HG03135 (cell line): ENCODE measurements at regions not wholly inside any gene's neighbourhood (a gene's known extent, or its start where the extent isn't known, plus 50 kb on each side); places are given as distances from the start of the nearest gene placed in this dataset.
"Not testable (repeated sequence)": the region's sequence is repeated elsewhere in the genome, so short reads cannot be mapped to it uniquely, and the experiment has no call there.

ENCODE experiments used
- ATAC-seq: cut with Tn5 transposase; IDR thresholded peaks from one replicate; pipeline ENCODE4 v1.9.1; 2021; ENCODE audit warnings: mild to moderate bottlenecking, moderate library complexity; ENCODE audit not compliant: unreplicated experiment

DNA sequence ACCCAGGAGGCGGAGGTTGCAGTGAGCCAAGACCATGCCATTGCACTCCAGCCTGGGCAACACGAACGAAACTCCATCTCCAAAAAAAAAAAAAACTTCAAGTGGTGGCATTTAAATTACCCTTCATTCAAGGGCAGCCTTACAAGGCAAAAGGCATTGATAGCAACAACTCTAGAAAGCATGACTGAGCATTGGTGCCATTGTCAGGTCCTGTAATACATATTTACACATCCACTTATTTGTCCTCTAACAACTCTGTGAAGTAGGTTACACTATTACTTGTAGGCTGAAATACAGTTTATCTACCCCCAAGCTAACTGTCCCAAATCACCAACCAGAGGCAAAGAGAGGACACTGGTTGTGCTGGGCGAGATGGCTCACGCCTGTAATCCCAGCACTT is 52.7 kb upstream of the LARP1 start:
- ATAC-seq = no peak

DNA sequence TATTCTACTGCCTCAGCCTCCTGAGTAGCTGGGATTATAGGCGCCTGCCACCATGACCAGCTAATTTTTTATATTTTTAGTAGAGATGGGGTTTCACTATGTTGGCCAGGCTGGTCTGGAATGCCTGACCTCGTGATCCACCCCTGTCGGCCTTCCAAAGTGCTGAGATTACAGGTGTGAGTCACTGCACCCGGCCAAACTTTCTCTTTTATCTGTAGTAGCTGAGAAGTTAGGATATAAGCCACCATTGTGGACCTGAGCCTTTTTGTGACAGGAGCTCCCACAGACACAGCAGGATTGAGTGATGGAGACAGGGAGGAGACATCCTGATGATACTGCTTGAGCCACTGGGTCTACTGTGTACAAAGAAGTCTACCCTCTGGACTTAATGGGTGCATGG is 53.5 kb upstream of the LARP1 start:
- ATAC-seq = not testable (repeated sequence)

DNA sequence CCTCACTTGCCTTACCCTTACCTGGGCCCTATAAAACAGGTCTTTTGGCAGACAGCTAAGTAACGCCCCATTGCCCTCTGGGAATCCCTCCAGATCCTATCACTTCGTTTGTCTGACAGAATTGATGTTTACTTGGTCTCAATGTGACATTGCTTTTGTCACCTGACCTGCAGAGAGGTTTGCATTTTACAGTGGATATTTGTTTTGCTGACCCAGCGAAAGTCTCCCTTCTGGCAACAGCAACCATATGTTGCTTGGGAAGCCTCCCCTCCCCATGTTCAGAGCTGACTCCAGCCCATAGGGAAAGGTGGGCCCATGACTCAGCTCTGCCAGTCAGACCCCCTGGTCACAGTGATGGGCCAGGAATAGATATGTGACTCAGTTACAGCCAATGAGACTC is 54.0 kb upstream of the LARP1 start:
- no peak for ATAC-seq

DNA sequence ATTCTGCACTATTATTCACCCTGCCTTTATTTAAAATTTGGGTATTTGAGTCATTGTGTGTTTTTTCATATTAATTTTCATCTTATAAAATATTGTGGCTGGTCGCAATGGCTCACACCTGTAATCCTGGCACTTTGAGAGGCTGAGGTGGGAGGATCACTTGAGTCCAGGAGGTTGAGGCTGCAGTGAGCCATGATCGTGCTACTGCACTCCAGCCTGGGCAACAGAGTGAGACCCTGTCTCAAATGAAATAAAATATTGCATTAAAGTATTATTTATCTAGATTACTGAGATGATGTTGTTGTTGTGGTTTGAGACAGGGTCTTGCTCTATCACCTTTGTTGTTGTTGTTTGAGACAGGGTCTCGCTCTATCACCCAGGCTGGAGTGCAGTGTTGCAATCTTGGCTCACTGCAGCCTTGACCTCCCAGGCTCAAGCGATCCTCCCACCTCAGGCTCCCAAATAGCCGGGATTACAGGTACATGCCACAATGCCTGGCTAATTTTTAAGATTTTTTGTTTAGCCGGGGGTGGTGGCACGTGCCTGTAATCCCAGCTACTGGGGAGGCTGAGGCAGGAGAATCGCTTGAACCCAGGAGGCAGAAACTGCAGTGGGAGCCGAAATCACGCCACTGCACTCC is 54.8 kb upstream of the LARP1 start:
- not testable (repeated sequence) for ATAC-seq

DNA sequence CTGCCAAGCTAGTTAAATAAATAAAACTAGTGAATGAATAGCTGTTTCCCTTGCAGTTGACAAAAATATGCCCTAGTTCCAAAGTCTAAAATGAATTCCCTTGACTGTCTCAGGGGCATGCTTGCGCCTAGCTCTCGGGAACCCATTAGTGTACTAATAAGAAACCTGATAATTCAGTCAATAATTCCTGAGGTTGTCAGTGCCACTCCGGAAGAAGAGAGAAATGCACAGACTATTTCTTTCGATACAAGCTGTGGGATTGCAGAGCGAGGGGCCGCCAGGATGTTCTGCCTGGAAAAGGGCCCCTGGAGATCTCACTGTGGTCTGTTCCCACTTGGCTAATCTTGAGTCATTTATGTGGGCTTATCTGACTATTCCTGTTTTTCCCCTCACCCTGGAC is 56.4 kb upstream of the LARP1 start:
- ATAC-seq = no peak

DNA sequence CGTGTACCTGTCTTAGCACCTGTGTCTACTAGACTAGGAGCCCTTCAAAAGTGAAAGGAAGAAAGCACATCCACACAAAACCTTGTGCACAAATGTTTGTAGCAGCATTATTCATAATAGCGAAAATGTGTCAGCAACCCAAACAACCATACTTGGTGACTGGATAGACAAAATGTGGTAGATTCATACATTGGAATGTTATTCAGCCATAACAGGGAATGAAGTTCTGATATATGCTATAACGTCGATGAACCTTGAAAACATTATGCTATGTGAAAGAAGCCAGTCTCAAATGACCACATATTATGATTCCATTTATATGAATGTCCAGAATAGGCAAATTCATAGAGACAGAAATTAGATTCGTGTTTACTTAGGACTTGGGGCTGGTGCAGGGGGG is 57.8 kb upstream of the LARP1 start:
- no peak for ATAC-seq

DNA sequence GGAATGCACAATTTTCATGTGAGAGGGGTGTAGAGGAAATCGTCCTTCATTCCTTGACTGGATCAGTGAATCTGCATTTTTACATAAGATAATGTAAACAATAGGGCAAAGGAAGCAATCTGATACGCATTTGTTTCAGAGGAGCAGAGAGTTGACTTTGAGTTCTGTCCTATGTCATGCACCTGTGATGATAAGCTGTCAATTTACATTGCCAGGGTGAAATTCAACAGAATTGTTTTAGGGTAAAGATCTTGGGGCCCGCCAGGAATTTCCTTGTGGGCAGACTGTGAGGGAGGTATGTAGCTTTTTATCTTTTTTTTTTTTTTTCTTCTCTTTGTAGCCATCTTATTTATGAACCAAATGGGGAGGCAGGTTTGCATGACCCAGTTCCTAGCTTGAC is 58.3 kb upstream of the LARP1 start:
- no peak for ATAC-seq

DNA sequence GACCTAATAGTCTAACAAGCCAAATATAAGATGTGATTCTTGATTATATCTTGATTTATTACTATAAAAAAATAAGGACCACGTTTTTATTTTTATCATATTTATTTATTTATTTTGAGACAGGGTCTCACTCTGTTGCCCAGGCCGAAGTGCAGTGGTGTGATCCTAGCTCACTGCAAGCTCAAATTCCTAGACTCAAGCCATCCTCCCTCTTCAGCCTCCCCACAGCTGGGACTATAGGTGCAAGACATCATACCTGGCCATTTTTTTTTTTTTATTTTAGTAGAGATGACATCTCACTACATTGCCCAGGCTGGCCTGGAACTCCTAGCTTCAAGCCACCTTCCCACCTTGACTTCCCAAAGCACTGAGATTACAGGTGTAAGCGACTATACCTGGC is 61.0 kb upstream of the LARP1 start:
- no peak for ATAC-seq

DNA sequence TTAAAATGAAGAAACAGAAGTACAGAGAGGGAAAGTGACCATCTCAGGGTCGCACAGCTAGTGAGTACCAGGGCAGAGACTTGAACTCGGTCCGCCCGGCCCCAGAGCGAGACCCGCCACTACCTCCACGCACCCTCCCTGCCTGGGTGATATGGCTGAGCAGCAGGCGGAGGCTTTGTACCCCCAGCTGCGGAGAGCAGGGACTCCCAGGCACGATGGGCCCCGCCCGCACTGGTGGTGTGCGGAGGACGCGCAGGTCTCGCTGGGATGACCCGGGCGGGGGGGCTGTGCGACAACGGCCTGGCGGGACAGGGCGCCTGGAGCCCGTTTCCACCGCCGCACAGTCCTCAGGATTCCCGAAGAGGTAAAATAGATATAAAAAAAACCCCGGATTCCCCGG is 64.7 kb upstream of the LARP1 start:
- ATAC-seq = no peak

DNA sequence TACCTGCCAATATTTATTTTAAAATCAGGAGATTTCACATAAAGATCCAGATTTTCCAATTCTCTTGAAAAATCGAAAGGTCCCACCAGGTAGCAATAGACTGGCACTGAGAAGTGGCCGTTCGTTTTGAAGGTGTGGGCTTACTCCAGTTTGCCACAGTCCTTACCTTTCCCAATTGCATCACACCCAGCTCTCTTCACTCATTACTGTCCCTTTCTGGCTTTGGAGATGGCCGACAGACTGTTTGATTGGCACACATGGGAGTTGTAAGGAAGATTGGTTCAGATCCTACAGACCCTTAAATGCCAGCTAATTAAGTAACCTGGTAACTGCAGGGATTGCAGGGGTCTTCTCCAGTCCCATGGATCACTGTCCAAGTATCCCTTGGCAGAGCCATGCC is 68.7 kb upstream of the LARP1 start:
- no peak for ATAC-seq

DNA sequence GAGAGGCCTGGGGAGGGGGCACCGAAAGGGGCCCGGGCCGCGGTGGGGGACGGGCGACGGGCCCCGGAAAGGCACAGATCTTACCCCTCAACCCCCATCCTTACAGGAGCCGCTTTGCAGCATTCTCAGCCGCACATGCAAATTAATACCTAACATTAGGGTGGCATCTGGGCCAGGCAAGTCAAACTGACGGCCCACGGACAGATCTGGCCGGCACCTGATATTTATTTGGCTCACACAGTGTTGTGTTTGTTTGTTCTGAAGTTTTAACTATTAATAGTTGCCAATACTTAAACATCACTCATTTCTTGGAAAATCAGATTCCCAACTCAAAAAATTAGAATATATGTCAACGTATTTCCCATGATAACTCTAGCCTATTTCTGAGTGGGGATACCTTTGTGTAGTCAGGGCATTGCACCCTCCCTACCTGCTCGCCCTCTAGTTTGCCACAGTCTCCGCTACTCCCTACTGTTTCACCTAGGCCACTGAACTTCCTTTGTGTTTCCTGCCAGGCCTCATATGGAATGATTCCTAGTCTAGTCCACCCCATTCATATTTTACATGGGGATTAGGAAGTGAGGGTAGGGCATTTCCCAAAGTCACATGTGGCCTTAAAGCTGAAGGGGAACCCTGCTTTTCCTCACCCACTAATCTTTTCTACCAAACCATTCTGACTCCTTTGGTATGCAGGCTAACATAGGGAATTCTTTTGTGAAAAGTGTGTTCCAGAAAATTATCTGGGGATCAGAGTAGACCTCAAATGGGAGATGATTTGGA is 71.9 kb upstream of the LARP1 start:
- ATAC-seq = peak; percentile 49

DNA sequence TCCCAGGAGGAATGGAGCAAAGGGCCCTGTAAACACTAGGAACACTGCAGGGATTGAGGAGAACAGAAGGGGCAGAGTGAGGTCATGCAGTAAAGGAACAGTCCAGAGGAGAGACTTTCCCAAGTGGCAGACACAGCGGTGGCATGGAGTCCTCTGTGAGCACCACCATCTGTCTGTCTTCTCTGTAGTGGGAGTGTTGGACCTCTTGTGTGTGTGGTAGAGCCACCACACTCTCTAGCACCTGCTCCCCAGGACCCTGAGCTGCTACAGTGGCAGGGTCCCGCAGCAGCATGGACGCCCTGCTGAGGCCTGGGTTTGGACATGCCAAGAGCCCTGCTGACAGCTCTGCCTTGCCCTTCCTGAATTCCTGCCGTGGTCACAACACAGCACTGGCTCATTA is 75.7 kb upstream of the LARP1 start:
- no peak for ATAC-seq

DNA sequence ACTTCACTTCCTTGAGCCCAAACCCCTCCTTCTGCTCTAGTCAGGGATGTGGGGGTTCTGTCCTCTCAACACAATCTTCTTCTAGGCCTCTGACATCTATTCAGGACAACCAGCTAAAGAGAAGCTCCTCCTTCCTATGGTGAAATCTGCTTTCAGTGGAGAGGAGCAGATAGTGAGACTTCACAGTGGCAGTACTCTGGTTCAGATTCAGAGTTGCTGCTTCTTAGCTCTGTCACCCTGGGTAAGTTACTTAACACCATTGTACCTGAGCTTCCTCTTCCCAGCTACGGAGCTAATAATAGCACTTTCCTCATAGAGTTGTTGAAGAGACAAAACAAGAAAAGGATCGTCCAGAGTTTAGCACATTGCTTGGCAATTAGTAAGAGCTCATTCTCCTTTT is 77.3 kb upstream of the LARP1 start:
- no peak for ATAC-seq

DNA sequence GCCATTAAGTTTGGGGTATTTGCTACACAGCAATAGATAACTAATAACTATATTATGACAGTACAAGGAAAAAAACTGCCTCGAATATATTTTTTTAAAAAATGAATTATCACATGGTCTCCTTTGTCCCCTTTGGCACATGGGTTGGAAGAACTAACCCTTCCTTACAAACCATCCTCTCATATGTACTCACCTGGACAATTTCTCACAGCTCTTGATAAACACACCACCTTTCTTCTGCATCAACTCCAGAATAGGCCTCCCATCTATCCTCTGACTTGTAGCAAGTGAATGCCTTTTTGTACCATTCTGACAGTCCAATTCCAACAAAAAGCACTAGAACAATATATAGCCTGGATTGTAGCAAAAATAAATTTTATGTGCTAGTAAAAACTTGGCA is 78.7 kb upstream of the LARP1 start:
- ATAC-seq = no peak

DNA sequence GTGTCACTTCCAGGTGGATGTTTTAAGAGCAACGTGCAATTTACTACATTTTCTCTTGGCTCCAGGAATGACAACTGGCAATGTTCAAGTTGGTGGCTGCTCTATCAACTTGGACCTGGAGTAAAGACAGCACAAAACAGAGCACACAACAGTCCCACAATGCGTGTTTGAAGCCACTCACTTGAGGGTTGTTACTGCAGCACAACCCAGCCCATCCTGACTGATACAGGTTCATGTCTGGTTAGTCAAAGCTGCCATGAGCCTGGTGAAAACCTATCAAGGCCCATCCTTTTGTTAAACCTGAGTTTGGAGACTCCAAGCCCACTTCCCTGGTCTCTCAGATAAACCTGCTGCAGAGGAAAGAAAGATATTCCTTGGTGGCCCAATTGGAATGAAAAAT is 81.1 kb upstream of the LARP1 start:
- ATAC-seq = no peak

DNA sequence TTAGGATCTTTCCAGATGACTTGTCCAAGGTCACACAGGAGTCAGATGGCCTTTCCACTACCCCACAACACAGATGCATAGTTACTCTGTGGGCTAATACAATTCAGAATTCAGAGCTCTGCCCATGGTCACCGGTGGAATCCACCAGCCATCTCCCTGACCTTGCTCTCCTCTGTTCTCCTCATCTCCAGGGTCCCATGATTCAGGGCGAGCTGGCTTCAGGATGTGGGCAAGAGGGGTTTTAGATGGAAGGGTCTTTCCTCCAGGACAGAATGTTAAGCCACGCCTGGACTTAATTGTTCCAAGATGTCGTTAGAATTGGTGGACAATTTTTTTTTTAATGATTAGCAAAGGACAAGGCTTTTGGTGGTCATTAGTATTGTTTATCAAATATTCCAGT is 81.7 kb upstream of the LARP1 start:
- no peak for ATAC-seq

DNA sequence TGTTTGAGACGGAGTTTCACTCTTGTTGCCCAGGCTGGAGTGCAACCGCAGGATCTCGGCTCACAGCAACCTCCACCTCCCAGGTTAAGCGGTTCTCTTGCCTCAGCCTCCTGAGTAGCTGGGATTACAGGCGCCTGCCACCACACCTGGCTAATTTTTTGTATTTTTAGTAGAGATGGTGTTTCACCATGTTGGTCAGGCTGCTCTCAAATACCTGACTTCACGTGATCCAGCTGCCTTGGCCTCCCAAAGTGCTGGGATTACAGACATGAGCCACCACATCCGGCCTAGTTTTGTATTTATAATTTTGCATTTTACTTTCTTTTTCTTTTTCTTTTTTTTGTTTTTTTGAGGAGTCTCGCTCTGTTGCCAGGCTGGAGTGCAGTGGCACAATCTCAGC is 85.3 kb upstream of the LARP1 start:
- ATAC-seq = not testable (repeated sequence)

DNA sequence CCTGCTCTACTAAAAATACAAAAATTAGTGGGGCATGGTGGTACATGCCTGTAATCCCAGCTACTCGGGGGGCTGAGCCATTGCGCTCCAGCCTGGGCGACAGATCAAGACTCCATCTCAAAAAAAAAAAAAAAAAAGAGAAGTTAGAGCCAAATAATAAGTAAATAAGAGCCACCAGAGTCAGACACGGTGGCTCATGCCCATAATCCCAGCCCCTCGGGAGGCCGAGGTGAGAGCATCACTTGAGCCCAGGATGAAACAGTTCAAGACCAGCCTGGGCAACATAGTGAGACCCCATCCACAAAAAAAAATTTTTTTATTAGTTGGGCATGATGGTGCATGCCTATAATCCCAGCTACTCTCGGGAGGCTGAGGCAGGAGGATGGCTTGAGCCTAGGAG is 85.8 kb upstream of the LARP1 start:
- ATAC-seq = no peak

DNA sequence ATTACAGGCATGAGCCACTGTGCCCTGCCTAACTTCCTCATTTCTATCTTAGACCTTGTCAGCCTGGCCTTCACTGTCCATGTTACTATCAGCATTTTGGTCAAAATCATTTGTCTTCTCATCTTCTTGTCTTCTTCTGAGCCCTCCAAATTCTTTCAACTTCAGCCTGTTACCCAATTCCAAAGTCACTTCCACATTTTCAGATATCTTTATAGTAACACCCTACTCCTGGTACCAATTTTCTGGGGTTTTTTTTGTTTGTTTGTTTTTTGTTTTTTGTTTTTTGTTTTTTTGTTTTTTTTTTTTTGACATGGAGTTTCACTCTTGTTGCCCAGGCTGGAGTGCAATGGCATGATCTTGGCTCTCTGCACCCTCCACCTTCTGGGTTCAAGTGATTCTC is 90.3 kb upstream of the LARP1 start:
- no peak for ATAC-seq

DNA sequence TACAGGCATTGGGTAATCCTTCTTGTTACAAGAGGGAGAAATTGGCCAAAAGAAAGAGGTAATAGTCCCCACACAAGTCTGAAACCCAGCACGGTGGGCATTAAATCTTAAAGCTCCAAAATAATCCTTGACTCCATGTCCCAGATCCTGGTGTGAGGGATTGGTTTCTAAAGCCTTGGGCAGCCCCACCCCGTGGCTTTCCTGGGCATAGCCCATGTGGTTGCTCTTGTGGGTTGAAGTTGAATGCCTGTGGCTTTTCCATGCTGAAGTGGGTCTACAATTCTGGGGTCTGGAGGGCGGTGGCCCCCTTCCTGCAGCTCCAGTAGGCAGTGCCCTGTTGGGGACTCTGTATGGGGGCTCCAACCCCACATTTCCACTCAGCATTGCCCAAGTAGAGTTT is 91.8 kb upstream of the LARP1 start:
- ATAC-seq = no peak

DNA sequence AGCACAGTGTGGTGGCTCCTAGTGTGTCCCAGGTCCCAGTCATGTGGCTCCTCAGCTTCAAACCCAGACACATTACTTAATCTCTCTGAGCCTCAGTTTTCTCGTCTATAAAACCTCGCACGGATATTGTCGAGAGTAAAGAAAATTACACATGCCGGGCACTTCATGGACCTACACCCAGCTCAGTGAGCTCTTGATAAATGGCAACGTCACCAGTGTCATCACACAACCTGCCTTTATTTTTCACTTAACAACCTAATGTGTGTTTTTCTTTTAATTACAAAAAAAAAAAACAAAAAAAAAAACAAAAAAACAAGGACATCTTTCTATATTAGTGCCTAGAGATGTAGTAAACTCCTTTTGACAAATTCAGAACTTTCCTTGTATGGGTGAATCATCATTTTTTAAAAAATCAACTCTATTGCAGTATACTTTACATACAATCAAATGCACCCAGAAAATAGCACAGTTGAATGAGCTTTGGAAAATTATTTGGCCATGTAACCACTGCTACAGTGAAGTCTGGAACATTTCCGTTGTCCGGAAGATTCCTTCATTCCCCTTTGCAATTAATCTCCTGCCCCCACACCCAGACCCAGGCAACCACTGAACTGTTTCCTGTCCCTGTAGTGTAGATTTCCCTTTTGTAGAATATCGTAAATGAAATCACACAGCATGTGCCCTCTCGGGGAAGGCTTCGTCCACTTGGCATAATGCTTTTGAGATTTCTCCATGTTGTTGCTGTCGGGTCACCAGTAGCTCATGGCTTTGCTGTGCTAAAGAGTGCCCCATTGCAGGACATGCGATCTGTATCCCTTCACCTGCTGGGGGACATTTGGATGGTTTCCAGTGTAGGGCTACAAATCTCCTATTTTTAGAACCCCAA is 100.4 kb upstream of the LARP1 start:
- no peak for ATAC-seq
